ENCODE measurements at regions not wholly inside any gene's neighbourhood (a gene's known extent, or its start where the extent isn't known, plus 50 kb on each side); places are given as distances from the start of the nearest gene placed in this dataset.

- Histone ChIP-seq H3K4me1 (ENCODE audit: low read length) (no peaks in the 10 kb centered on the region), H3K36me3 (ENCODE audit: insufficient read depth, low read length) (no peaks in the 10 kb centered on the region), H2AFZ (ENCODE audit: low read length) (no peak overlapping the region), H3K9me2 (replicated peaks; ENCODE audit: insufficient read depth, low read length) (no peaks in the 10 kb centered on the region), H3K27ac (ENCODE audit: low read length) (no peak overlapping the region), H3K27me3 (ENCODE audit: low read length) (no peaks in the 10 kb centered on the region), H3K4me3 (ENCODE audit: low read length) (no peak overlapping the region), H3K9me3 (ENCODE audit: low read length) (peaks cover 3% of the 10 kb centered on the region; the same call in 1 of the 2 replicates), H3K9ac (ENCODE audit: low read length) (no peak overlapping the region), H3K79me2 (ENCODE audit: low read length) (no peaks in the 10 kb centered on the region), H4K20me1 (ENCODE audit: insufficient read depth, low read depth, low read length) (no peaks in the 10 kb centered on the region), H3K4me2 (ENCODE audit: low read depth, low read length, poor library complexity, severe bottlenecking) (no peak overlapping the region)
- no peak for DNase-seq
These were observed 241.9 kb upstream of the SYT1 start for GRCh38 chr12:78622529-78623195.

GRCh38 chr12:78628491-78629100 lies 236.0 kb upstream of the SYT1 start:
- no peaks in the 10 kb centered on the region for H3K4me1 ChIP-seq (ENCODE audit: low read length)
- H3K9me2 ChIP-seq (replicated peaks; ENCODE audit: insufficient read depth, low read length): no peaks in the 10 kb centered on the region
- H3K27ac ChIP-seq (ENCODE audit: low read length): no peak overlapping the region
- H3K79me2 ChIP-seq (ENCODE audit: low read length): no peaks in the 10 kb centered on the region
- no peak overlapping the region for H3K4me3 ChIP-seq (ENCODE audit: low read length)
- no peak for DNase-seq
- no peaks in the 10 kb centered on the region for H4K20me1 ChIP-seq (ENCODE audit: insufficient read depth, low read depth, low read length)
- peaks cover 5% of the 10 kb centered on the region; the same call in 1 of the 2 replicates for H3K9me3 ChIP-seq (ENCODE audit: low read length)
- H3K36me3 ChIP-seq (ENCODE audit: insufficient read depth, low read length): no peaks in the 10 kb centered on the region
- no peaks in the 10 kb centered on the region for H3K27me3 ChIP-seq (ENCODE audit: low read length)
- no peak overlapping the region for H3K9ac ChIP-seq (ENCODE audit: low read length)
- H3K4me2 ChIP-seq (ENCODE audit: low read depth, low read length, poor library complexity, severe bottlenecking): no peak overlapping the region
- H2AFZ ChIP-seq (ENCODE audit: low read length): no peak overlapping the region

GRCh38 chr12:78636231-78636855 lies 228.2 kb upstream of the SYT1 start:
- Histone ChIP-seq H4K20me1 (ENCODE audit: insufficient read depth, low read depth, low read length) (no peaks in the 10 kb centered on the region), H3K27ac (ENCODE audit: low read length) (no peak overlapping the region), H3K4me2 (ENCODE audit: low read depth, low read length, poor library complexity, severe bottlenecking) (no peak overlapping the region), H3K4me3 (ENCODE audit: low read length) (no peak overlapping the region), H3K9ac (ENCODE audit: low read length) (no peak overlapping the region), H3K9me3 (ENCODE audit: low read length) (0 out of 2 replicates have a peak, but pooled peaks cover 3% of the 10 kb centered on the region), H3K4me1 (ENCODE audit: low read length) (no peaks in the 10 kb centered on the region), H3K36me3 (ENCODE audit: insufficient read depth, low read length) (no peaks in the 10 kb centered on the region), H3K79me2 (ENCODE audit: low read length) (no peaks in the 10 kb centered on the region), H2AFZ (ENCODE audit: low read length) (no peak overlapping the region), H3K9me2 (replicated peaks; ENCODE audit: insufficient read depth, low read length) (no peaks in the 10 kb centered on the region), H3K27me3 (ENCODE audit: low read length) (no peaks in the 10 kb centered on the region)
- no peak for DNase-seq

DNA sequence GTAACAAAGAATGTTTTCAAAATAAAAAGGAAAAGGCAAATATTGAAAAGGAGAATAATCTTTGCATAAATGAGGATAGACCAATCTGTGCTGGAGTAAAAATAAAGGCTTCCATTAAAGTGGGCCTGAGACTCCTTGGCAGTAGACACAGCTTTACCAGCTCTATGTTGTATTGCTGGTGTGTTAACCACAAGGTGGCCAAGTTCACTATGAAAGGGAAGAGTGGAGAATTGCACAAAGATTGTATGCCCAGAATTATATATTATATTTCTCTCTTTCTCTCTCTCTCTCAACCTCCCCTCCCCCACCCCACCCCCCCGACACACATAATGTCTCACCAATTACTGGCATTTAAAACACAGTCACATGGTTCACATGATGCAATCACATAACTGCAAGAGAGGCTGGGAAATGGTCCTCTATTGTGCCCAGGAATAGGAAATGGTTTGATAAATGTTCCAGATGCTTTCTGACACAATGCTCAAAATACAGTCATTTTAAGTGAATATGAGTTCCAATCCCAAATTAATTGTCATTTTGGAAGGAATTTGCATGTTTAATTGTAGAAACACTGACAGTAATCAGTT lies 222.6 kb upstream of the SYT1 start:
- H4K20me1 ChIP-seq (ENCODE audit: insufficient read depth, low read depth, low read length): no peaks in the 10 kb centered on the region
- no peak overlapping the region for H3K27ac ChIP-seq (ENCODE audit: low read length)
- no peaks in the 10 kb centered on the region for H3K79me2 ChIP-seq (ENCODE audit: low read length)
- H3K9me2 ChIP-seq (replicated peaks; ENCODE audit: insufficient read depth, low read length): no peaks in the 10 kb centered on the region
- H3K4me3 ChIP-seq (ENCODE audit: low read length): no peak overlapping the region
- no peak overlapping the region for H3K4me2 ChIP-seq (ENCODE audit: low read depth, low read length, poor library complexity, severe bottlenecking)
- no peaks in the 10 kb centered on the region for H3K36me3 ChIP-seq (ENCODE audit: insufficient read depth, low read length)
- no peaks in the 10 kb centered on the region for H3K4me1 ChIP-seq (ENCODE audit: low read length)
- no peak overlapping the region for H3K9ac ChIP-seq (ENCODE audit: low read length)
- no peak overlapping the region for H2AFZ ChIP-seq (ENCODE audit: low read length)
- DNase-seq: no peak
- no peaks in the 10 kb centered on the region for H3K27me3 ChIP-seq (ENCODE audit: low read length)
- 0 out of 2 replicates have a peak, but pooled peaks cover 3% of the 10 kb centered on the region for H3K9me3 ChIP-seq (ENCODE audit: low read length)

- Histone ChIP-seq H3K9me2 (replicated peaks; ENCODE audit: insufficient read depth, low read length) (no peaks in the 10 kb centered on the region), H3K27me3 (ENCODE audit: low read length) (no peaks in the 10 kb centered on the region), H3K9ac (ENCODE audit: low read length) (no peak overlapping the region), H3K36me3 (ENCODE audit: insufficient read depth, low read length) (no peaks in the 10 kb centered on the region), H4K20me1 (ENCODE audit: insufficient read depth, low read depth, low read length) (no peaks in the 10 kb centered on the region), H3K9me3 (ENCODE audit: low read length) (no peaks in the 10 kb centered on the region), H3K4me2 (ENCODE audit: low read depth, low read length, poor library complexity, severe bottlenecking) (no peak overlapping the region), H3K4me3 (ENCODE audit: low read length) (no peak overlapping the region), H3K27ac (ENCODE audit: low read length) (no peak overlapping the region), H3K4me1 (ENCODE audit: low read length) (no peaks in the 10 kb centered on the region), H3K79me2 (ENCODE audit: low read length) (no peaks in the 10 kb centered on the region), H2AFZ (ENCODE audit: low read length) (no peak overlapping the region)
- no peak for DNase-seq
These were observed 218.6 kb upstream of the SYT1 start for GRCh38 chr12:78645956-78646355.

GRCh38 chr12:78651755-78652154 lies 212.8 kb upstream of the SYT1 start:
- no peak overlapping the region for H2AFZ ChIP-seq (ENCODE audit: low read length)
- H3K27ac ChIP-seq (ENCODE audit: low read length): no peak overlapping the region
- no peak overlapping the region for H3K4me2 ChIP-seq (ENCODE audit: low read depth, low read length, poor library complexity, severe bottlenecking)
- no peaks in the 10 kb centered on the region for H3K79me2 ChIP-seq (ENCODE audit: low read length)
- H3K9me2 ChIP-seq (replicated peaks; ENCODE audit: insufficient read depth, low read length): no peaks in the 10 kb centered on the region; the same call in 1 of the 2 replicates
- no peak overlapping the region for H3K4me3 ChIP-seq (ENCODE audit: low read length)
- no peaks in the 10 kb centered on the region for H3K9me3 ChIP-seq (ENCODE audit: low read length)
- no peaks in the 10 kb centered on the region for H3K4me1 ChIP-seq (ENCODE audit: low read length)
- no peaks in the 10 kb centered on the region for H3K27me3 ChIP-seq (ENCODE audit: low read length)
- H4K20me1 ChIP-seq (ENCODE audit: insufficient read depth, low read depth, low read length): no peaks in the 10 kb centered on the region
- H3K36me3 ChIP-seq (ENCODE audit: insufficient read depth, low read length): no peaks in the 10 kb centered on the region
- DNase-seq: no peak
- H3K9ac ChIP-seq (ENCODE audit: low read length): no peak overlapping the region

- H3K36me3 ChIP-seq (ENCODE audit: insufficient read depth, low read length): no peaks in the 10 kb centered on the region
- no peak overlapping the region for H2AFZ ChIP-seq (ENCODE audit: low read length)
- no peak overlapping the region for H3K27ac ChIP-seq (ENCODE audit: low read length)
- no peaks in the 10 kb centered on the region for H3K9me3 ChIP-seq (ENCODE audit: low read length)
- no peaks in the 10 kb centered on the region for H3K27me3 ChIP-seq (ENCODE audit: low read length)
- H3K9ac ChIP-seq (ENCODE audit: low read length): no peak overlapping the region
- no peaks in the 10 kb centered on the region for H4K20me1 ChIP-seq (ENCODE audit: insufficient read depth, low read depth, low read length)
- H3K4me3 ChIP-seq (ENCODE audit: low read length): no peak overlapping the region
- no peak overlapping the region for H3K4me2 ChIP-seq (ENCODE audit: low read depth, low read length, poor library complexity, severe bottlenecking)
- H3K4me1 ChIP-seq (ENCODE audit: low read length): no peaks in the 10 kb centered on the region
- no peak for DNase-seq
- no peaks in the 10 kb centered on the region for H3K9me2 ChIP-seq (replicated peaks; ENCODE audit: insufficient read depth, low read length)
- H3K79me2 ChIP-seq (ENCODE audit: low read length): no peaks in the 10 kb centered on the region
These were observed 198.0 kb upstream of the SYT1 start for GRCh38 chr12:78666584-78666983.

DNA sequence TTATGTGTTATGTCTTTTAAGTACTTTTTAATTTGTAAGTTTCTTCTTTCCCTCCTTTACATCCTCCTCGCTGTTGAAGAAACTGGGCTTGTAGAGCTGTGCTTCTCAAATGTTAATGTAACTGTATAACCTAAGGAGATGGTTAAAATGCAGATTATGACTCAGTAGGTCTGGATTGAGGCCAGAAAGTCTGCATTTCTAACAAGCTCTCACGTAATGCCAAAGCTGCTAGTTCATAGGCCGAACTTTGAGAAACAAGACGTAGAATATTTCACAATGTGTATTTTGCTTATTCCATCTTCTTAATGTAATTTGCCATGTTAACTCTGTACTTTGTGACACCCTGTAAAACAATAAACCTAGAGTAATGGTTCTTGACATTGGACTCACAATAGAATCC lies 193.3 kb upstream of the SYT1 start:
- Histone ChIP-seq H3K4me1 (ENCODE audit: low read length) (no peaks in the 10 kb centered on the region), H3K36me3 (ENCODE audit: insufficient read depth, low read length) (no peaks in the 10 kb centered on the region), H3K4me3 (ENCODE audit: low read length) (no peak overlapping the region), H3K9ac (ENCODE audit: low read length) (no peak overlapping the region), H4K20me1 (ENCODE audit: insufficient read depth, low read depth, low read length) (no peaks in the 10 kb centered on the region), H3K9me3 (ENCODE audit: low read length) (no peaks in the 10 kb centered on the region), H2AFZ (ENCODE audit: low read length) (no peak overlapping the region), H3K79me2 (ENCODE audit: low read length) (no peaks in the 10 kb centered on the region), H3K4me2 (ENCODE audit: low read depth, low read length, poor library complexity, severe bottlenecking) (no peak overlapping the region), H3K9me2 (replicated peaks; ENCODE audit: insufficient read depth, low read length) (no peaks in the 10 kb centered on the region), H3K27me3 (ENCODE audit: low read length) (no peaks in the 10 kb centered on the region), H3K27ac (ENCODE audit: low read length) (no peak overlapping the region)
- DNase-seq: no peak

All from Karpas-422 (cell line).